Posterior cingulate gyrus (tissue), 11 donors: ENCODE measurements at regions not wholly inside any gene's neighbourhood (a gene's known extent, or its start where the extent isn't known, plus 50 kb on each side); places are given as distances from the start of the nearest gene placed in this dataset.
A peak's percentile ranks its signal among the peaks of the same experiment; 100 is the strongest.

ENCODE experiments used
- DNase-seq, 10 donors: peaks; one replicate each; pipeline versions ENCODE4 v3.0.0 to v3.0.0-alpha.2; 2020 to 2021; ENCODE audit warnings: mixed read lengths in 3 of 10
- intact Hi-C: fragments of 100-400 bp; cut with DNase I; formaldehyde crosslinking; loops from one replicate; pipeline ENCODE4 v1.15.1; 2023

GRCh38 chr18:10361660-10362059 is 92.8 kb upstream of the APCDD1 start:
- intact Hi-C loops, result no loop called here
- DNase-seq, result no peak

- DNase-seq, result no peak
- intact Hi-C loops, result no loop called here
Measured at GRCh38 chr18:10365021-10365500, 89.4 kb upstream of the APCDD1 start.

DNA sequence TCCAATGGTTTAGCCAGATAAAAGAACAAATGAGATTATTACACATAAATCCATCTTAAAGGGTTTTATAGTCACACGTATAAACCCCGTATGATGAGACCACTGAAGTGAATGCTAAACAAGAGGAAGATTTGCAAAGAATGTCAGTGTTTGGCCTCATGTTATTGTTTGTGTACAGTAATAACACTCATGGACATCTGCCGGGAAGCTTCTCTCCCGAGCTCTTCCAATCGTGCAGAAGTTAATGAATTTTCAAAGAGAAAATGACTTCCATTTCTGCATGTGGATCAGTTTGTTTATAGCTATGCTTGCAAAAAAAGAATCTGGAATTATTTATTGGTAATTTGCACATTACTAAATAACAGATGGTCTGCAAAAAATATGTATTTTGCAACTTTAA is 88.5 kb upstream of the APCDD1 start:
- DNase-seq, result no peak
- intact Hi-C loops, result no loop called here

DNA sequence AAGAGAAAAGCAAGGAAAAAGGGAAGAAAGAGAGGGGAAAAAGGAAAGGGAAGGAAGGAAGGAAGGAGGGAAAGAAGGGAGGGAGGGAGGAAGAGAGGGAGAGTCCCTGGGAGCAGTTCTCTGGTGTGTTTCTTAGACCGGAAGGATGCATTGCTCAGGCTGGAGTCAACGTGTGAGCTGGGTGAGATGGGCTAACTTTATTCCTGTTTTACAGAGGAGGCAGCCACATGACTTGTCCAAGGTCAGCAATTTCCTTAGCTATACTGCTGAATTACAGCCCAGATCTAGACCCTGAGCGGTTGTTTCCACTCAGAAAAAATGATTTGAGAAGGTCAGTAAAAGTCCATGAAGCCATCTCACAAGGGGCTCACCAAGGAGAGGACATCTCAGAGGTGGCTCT is 86.6 kb upstream of the APCDD1 start:
- no peak for DNase-seq
- intact Hi-C loops, result no loop called here

DNA sequence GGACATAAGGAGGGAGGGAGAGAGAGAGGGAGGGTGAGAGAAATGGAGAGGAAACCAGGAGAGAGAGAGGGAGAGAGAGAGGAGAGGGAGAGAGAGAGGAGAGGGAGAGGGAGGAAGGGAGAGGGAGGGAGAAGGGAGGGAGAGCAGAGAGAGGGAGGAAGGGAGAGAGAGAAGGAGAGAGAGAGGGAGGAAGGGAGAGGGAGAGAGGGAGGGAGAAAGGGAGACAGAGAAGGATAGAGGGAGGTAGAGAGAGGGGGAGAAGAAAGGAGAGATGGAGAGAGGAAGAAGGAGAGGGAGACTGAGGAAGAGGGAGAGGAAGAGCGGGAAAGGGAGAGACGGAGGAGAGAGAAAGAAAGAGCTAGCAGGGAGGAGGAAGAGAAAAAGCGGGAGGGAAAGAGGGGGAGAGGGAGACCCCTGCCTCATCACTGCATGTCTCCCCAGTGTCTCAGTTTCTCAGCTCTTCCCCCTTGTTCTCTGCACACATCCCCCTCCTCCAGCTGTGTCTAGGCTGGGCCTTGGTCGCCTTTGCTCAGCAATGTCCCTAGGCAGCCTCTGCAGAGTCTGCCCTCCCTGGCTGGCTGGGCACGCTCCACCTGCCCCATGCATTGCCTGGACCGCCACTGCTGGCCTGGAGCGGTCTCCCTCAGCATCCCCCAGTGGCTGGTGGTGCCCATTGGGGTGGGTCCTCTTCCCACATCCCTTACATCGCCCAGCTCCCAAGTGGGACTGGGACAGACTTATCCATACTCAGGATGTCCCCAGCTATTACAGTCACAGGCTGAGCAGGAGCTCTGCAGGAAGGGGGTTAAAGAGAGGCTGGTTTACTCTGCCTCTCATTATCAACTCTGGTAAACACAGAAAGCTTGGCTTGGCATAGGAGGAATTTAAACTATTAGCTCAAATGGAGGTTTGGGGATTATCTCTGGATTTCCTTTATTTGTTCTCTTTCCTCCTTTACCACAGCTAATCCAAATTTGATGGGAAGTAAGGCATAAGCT is 85.7 kb upstream of the APCDD1 start:
- DNase-seq, result no peak
- intact Hi-C loops, result no loop called here

- DNase-seq, result no peak
- intact Hi-C loops, result no loop called here
Measured at GRCh38 chr18:10370716-10371115, 83.7 kb upstream of the APCDD1 start.

- intact Hi-C loops, result no loop called here
- no peak for DNase-seq
Measured at GRCh38 chr18:10371165-10371564, 83.3 kb upstream of the APCDD1 start.

DNA sequence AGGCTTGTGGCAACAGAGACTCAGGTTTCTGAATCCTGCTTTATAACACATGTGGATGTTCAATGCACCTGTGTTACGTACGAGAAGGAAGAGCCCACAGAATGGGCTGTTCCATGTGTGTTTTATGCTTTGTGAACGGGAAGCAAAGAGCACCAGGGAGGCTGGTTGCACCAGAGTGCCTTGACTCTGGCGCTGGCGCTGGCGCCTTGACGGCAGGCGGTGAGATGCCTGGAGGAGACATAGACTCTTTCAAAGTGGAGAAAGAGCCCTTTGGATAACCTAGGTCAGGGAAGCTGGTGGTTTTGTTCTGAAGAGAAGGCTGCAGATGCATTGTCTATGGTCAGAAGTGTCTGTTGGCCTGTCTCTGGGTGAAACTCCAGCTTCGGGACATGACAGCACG is 80.2 kb upstream of the APCDD1 start:
- DNase-seq, result no peak

DNA sequence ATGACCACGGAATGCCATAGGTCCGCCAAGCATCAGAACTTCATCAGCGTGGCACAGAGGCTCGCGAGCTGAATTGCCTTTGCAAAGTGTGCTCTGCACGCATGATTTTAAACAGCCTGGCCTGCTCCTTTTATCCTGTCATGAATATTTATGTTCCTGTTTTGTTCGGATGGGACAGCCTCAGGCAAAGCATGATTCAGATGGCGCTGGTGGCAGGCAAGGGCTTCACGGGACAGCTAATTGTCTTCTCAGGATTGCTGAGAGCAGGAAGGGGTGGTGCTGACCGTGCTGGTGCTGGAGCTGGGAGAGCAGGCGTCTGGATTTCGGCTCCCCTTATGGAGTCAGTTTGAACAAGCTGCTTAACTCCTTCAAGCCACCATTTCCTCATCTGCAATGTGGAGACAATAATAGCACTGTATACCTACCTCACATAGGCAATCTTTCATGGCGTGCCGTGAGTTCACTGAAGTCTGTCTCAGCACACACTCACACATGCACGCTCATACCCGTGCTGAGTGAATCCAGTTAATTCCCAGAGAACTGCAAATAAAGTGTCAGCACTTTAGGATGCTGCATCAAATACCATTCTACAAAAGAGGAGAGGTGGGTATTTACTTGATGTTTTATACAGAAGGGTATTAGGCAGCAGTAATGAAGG is 79.7 kb upstream of the APCDD1 start:
- peak in 3 of 10 donors; percentile 31 to 85 (median 65) for DNase-seq
- intact Hi-C loops, result no loop called here

More for the DNA sequence above, 80.2 kb upstream of the APCDD1 start:
- intact Hi-C loops, result no loop called here

DNA sequence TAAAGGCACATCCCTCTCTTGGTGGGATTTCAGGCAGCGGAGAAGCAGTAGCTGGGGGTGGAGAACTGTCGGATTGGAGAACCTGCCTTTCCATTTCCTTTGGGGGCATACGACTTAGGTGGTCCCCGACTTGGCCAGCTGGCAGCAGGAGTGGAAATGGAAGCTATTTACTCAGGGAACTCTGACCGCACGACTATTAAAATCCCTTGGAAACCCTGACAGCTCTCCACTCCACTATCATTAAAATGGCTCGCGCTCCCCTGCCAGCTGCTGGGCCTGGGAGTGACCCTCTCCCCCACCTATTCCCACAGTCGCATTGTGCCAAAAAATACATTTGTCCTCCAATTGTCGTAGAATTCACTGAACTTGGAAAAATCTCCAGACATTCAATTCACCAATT is 77.7 kb upstream of the APCDD1 start:
- no peak for DNase-seq
- intact Hi-C loops, result no loop called here

DNA sequence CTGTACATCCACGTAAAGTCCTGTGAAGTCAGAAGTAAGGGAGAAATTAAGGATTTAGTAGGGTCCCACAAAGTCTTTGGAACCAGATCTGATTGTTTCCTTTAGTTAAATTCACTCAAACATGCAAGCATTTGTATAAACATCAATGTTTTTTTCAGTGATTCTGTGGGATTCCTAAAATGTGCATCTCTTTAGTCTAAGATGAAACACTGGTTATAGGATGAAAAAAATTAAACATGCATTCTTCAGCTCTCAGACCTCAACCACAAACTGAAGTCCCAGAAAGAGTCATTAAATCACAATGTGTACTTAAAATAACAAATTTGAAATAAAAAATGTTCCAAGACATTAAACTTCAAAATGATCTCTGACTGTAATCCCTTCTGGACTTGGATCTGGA is 76.5 kb upstream of the APCDD1 start:
- intact Hi-C loops, result no loop called here
- no peak for DNase-seq

DNA sequence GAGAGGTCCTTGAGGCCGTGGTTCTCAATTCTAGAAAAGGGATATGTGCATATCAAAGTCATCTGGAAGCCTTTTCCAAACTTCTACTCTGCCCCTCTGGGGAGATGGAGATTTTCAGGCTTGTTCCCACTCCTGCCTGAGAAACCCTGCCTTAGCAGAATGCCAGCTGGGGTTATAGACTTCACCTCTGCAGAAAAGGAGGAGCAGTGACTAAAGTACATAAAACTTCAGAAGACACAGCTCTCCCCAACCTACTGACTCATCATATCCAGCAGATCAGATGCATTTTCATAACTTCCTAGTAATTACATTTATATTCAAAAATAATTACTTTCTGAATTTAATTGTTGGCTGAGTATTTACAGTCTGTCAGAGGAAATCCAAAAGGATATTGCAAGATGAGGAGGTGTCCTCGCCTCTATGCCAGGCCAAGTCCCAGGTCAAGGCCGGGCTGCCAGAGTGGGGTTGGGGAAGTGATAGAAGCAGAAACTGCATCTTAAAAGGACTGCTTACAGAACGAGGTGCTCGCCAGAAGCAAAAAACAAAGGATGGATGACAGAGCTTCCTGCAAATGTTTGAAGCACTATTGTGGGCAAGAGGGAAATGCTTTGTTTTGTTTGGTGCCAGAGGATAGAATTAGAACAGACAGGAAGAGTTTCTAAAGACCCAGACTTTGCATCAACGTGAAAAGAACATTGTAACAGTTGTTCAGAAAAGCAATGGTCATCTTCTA is 75.6 kb upstream of the APCDD1 start:
- intact Hi-C loops, result no loop called here
- no peak for DNase-seq

DNA sequence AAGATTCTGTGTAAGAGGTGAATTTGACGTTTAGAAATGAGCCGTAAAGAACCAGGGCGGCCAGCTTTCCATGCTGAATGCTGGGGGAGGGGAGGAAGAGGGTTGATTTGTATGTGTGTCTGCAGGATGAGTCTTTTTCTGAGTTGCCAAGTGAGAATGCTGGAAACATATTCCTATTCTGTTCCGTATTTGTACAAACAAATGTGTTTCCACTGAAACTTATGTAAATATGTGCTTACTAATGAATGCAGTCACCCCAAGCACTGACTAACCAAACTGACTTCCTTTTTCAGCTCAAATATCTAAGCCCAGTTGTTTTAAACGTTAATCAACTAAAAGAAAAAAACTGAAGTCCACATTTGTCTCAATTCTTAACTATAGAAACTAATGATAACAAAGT is 74.9 kb upstream of the APCDD1 start:
- intact Hi-C loops, result no loop called here
- no peak for DNase-seq

DNA sequence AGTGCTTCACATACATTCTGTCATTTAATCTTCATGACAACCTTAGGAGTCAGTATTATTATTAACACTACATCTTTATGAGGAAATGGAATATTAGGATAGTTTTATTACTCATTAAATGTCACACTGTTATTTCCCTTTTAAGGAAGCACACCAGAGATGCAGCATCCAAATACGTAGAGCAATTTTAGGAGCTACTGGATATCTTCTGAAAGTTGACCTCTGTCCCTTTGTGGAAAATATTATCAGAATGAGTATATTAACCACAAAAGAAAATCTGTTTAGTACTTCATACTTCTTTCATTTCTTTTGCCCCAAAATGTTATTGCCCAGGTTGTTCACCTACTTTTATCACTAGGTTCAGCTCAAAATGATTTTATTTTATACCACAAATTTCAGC is 72.9 kb upstream of the APCDD1 start:
- DNase-seq, result no peak
- intact Hi-C loops, result no loop called here

GRCh38 chr18:10381951-10382350 is 72.5 kb upstream of the APCDD1 start:
- DNase-seq, result no peak
- intact Hi-C loops, result no loop called here

- no peak for DNase-seq
- intact Hi-C loops, result no loop called here
Measured at GRCh38 chr18:10386049-10386448, 68.4 kb upstream of the APCDD1 start.

DNA sequence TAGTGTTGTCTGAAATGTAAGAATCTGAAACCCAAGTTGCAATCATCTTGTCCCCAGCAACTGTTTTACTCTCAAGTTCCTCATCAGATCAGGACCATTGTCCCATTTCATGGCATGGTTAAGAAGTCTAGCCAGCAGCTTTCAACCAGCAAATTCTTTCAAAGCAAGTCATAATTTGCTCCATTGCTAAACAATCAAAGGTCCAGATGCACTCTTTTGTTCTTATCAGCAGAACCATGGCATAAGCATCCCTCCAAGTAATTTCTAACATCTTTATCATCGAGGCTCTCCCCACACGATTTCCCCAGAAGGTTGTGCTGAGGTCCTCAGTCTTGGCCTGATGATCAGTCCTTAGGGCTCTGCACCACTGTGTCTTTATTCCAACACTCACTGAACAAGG is 67.5 kb upstream of the APCDD1 start:
- DNase-seq, result no peak
- intact Hi-C loops, result no loop called here

DNA sequence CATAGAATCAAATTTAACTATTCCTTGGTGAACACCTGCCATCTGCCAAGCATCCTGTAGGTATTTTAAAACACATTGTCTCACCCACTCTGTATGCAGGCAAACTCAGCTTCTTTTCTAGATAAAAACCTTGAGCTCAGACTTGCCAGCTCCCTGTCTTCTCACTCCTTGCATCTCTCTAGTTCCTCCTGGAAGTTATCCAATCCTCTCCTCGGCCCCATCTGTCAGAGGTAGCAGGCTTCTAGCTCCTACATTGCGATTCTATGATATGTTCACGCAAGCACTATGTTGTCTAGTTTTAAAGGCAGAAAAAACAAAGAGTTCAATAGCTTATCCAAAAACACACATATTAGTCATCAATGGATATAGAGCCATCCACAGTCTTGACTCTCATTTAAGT is 67.0 kb upstream of the APCDD1 start:
- peak in 1 of 10 donors; percentile 62 for DNase-seq

GRCh38 chr18:10388373-10388772 is 66.1 kb upstream of the APCDD1 start:
- no peak for DNase-seq
- intact Hi-C loops, result no loop called here

More for the DNA sequence above, 67.0 kb upstream of the APCDD1 start:
- intact Hi-C loops, result no loop called here

DNA sequence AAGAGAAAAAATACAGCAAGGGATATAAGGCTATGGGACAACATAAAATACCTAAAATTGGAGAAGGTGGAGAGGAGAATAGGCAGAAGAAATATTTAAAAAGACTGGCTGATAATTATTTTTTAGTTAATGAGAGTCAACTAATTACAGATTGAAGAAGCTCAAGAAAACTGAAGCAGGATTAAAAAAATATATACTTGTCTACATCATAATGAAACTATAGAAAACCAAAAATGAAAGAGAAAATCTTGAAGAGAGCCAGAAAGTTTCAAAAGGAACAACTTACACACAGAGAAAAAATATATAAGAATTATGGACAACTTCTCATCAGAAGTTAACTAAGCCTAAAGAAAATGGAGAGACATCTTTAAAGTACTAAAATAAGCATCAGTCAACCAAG is 62.9 kb upstream of the APCDD1 start:
- no peak for DNase-seq
- intact Hi-C loops, result no loop called here

GRCh38 chr18:10397004-10397403 is 57.4 kb upstream of the APCDD1 start:
- intact Hi-C loops, result no loop called here
- no peak for DNase-seq
